ENCODE measurements at regions not wholly inside any gene's neighbourhood (a gene's known extent, or its start where the extent isn't known, plus 50 kb on each side); places are given as distances from the start of the nearest gene placed in this dataset.

DNA sequence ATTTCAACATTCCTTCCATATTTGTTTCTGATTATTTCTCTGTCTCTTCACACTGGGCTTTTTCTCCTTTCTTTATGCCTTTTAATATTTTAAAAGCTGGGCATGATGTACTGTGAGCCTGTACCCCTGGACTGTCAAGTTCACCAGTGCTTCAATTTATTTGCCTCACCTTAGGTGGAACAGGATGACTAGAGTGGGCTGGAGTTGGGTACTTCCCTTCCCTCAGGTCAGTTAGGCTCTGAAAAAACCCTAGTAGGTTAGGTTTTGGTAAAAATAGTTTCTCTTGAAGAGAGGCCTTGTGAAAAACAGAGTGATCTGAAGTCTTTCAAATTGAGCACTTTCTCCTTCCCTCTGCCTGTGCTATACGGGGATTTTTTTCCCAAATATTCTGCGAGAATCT, 163.0 kb upstream of the LYPLAL1 start:
- H2AFZ ChIP-seq (ENCODE audit: low read length) = no peak overlapping the region
- ChIA-PET POLR2A (no interaction called here), CTCF (ENCODE audit: unreplicated experiment) (no interaction called here)
- no peaks in the 10 kb centered on the region for H3K9me3 ChIP-seq (ENCODE audit: low read length)
- no TSS peak for BruUV-seq (replicated peaks)
- H3K36me3 ChIP-seq (ENCODE audit: insufficient read depth, low read length) = no peaks in the 10 kb centered on the region
- H4K20me1 ChIP-seq (ENCODE audit: insufficient read depth, low read length) = no peaks in the 10 kb centered on the region
- no peak for DNase-seq (ENCODE audit: low spot score)
- H3K9me2 ChIP-seq (ENCODE audit: insufficient read depth, low read length) = no peaks in the 10 kb centered on the region
- TF ChIP-seq EZH2phosphoT487 (IDR thresholded peaks at IDR 0.05; ENCODE audit: borderline replicate concordance, low read depth, low read length) = no peak
- TF ChIP-seq, protein P1, sequence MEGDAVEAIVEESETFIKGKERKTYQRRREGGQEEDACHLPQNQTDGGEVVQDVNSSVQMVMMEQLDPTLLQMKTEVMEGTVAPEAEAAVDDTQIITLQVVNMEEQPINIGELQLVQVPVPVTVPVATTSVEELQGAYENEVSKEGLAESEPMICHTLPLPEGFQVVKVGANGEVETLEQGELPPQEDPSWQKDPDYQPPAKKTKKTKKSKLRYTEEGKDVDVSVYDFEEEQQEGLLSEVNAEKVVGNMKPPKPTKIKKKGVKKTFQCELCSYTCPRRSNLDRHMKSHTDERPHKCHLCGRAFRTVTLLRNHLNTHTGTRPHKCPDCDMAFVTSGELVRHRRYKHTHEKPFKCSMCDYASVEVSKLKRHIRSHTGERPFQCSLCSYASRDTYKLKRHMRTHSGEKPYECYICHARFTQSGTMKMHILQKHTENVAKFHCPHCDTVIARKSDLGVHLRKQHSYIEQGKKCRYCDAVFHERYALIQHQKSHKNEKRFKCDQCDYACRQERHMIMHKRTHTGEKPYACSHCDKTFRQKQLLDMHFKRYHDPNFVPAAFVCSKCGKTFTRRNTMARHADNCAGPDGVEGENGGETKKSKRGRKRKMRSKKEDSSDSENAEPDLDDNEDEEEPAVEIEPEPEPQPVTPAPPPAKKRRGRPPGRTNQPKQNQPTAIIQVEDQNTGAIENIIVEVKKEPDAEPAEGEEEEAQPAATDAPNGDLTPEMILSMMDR (conservative IDR thresholded peaks at IDR 0.05; ENCODE audit: low read length) = no peak
- no peak overlapping the region for H3K4me2 ChIP-seq (ENCODE audit: low read length)
- no peaks in the 10 kb centered on the region for H3K79me2 ChIP-seq (ENCODE audit: insufficient read depth, low read depth, low read length)
- H3K4me3 ChIP-seq (ENCODE audit: low read depth, low read length, poor library complexity, severe bottlenecking) = no peak overlapping the region
- H3K27ac ChIP-seq (ENCODE audit: low read depth, low read length, poor library complexity, severe bottlenecking) = no peak overlapping the region
- H3K4me1 ChIP-seq (ENCODE audit: insufficient read depth, low read length, poor library complexity, severe bottlenecking) = no peaks in the 10 kb centered on the region
- intact Hi-C loops (cut with micrococcal nuclease; ENCODE audit: unreplicated experiment) = no loop called here

DNA sequence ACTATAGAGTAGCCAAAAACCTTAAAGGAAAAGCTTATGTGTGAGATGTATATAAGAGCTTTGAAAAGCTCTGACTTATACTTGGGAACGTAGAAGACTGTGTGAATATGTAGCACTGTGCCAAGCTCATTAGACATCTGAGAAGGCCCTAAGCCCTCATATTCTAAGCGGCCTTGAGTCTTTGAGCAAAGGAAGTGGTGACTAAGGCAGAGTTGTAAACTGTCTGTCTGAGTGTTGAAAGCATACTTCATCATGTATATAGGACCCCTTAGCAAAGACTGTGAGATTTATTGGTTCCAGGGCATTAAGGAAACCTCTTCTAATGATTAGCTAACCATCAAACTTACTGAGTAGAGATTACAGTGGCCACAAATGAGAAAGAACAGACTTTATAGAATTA, 153.3 kb upstream of the LYPLAL1 start:
- Histone ChIP-seq H3K4me3 (ENCODE audit: low read depth, low read length, poor library complexity, severe bottlenecking) (no peak overlapping the region), H3K9me2 (ENCODE audit: insufficient read depth, low read length) (no peaks in the 10 kb centered on the region), H2AFZ (ENCODE audit: low read length) (no peak overlapping the region), H3K4me1 (ENCODE audit: insufficient read depth, low read length, poor library complexity, severe bottlenecking) (no peaks in the 10 kb centered on the region), H3K36me3 (ENCODE audit: insufficient read depth, low read length) (no peaks in the 10 kb centered on the region), H3K4me2 (ENCODE audit: low read length) (no peak overlapping the region), H4K20me1 (ENCODE audit: insufficient read depth, low read length) (no peaks in the 10 kb centered on the region), H3K79me2 (ENCODE audit: insufficient read depth, low read depth, low read length) (no peaks in the 10 kb centered on the region), H3K27ac (ENCODE audit: low read depth, low read length, poor library complexity, severe bottlenecking) (no peak overlapping the region), H3K9me3 (ENCODE audit: low read length) (no peaks in the 10 kb centered on the region)
- DNase-seq (ENCODE audit: low spot score) = no peak
- ChIA-PET POLR2A (no interaction called here), CTCF (ENCODE audit: unreplicated experiment) (no interaction called here)
- TF ChIP-seq, protein P1 (conservative IDR thresholded peaks at IDR 0.05; ENCODE audit: low read length) = no peak
- no peak for TF ChIP-seq EZH2phosphoT487 (IDR thresholded peaks at IDR 0.05; ENCODE audit: borderline replicate concordance, low read depth, low read length)
- intact Hi-C loops (cut with micrococcal nuclease; ENCODE audit: unreplicated experiment) = no loop called here
- no TSS peak for BruUV-seq (replicated peaks)

DNA sequence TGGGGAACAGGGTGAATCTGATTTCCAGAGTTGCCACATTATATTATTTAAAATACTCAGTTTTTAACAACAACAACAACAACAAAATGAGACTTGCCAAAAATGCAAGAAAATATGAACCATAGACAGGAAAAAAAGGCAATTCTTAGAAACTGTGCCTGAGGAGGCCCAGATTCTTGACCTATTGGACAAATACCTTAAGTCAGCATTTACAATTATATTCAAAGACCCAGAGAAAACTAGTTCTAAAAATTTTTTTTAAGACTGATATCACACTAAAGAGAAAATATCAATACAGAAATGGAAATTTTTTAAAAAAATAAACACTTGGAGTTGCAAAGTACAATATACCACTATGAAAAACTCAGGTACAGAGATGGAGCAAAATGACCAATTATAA, 152.8 kb upstream of the LYPLAL1 start:
- no TSS peak for BruUV-seq (replicated peaks)
- Histone ChIP-seq H3K9me2 (ENCODE audit: insufficient read depth, low read length) (no peaks in the 10 kb centered on the region), H3K4me2 (ENCODE audit: low read length) (no peak overlapping the region), H3K4me1 (ENCODE audit: insufficient read depth, low read length, poor library complexity, severe bottlenecking) (no peaks in the 10 kb centered on the region), H4K20me1 (ENCODE audit: insufficient read depth, low read length) (no peaks in the 10 kb centered on the region), H3K9me3 (ENCODE audit: low read length) (no peaks in the 10 kb centered on the region), H2AFZ (ENCODE audit: low read length) (no peak overlapping the region), H3K79me2 (ENCODE audit: insufficient read depth, low read depth, low read length) (no peaks in the 10 kb centered on the region), H3K4me3 (ENCODE audit: low read depth, low read length, poor library complexity, severe bottlenecking) (no peak overlapping the region), H3K27ac (ENCODE audit: low read depth, low read length, poor library complexity, severe bottlenecking) (no peak overlapping the region), H3K36me3 (ENCODE audit: insufficient read depth, low read length) (no peaks in the 10 kb centered on the region)
- DNase-seq (ENCODE audit: low spot score) = no peak
- ChIA-PET CTCF (ENCODE audit: unreplicated experiment) (no interaction called here), POLR2A (no interaction called here)
- TF ChIP-seq, protein P1 (conservative IDR thresholded peaks at IDR 0.05; ENCODE audit: low read length) = no peak
- no peak for TF ChIP-seq EZH2phosphoT487 (IDR thresholded peaks at IDR 0.05; ENCODE audit: borderline replicate concordance, low read depth, low read length)
- intact Hi-C loops (cut with micrococcal nuclease; ENCODE audit: unreplicated experiment) = no loop called here

Measured in OCI-LY7 (cell line).